ENCODE measurements at regions not wholly inside any gene's neighbourhood (a gene's known extent, or its start where the extent isn't known, plus 50 kb on each side); places are given as distances from the start of the nearest gene placed in this dataset.

- BruUV-seq (replicated peaks): no TSS peak
- intact Hi-C loops (cut with micrococcal nuclease) (no loop called here), dilution Hi-C loops (cut with MboI; ENCODE audit: extremely low pct_ligation_motif_present, low sequenced_read_pairs) (no loop called here)
- no peak overlapping the region for H3K4me2 ChIP-seq (ENCODE audit: insufficient read depth, low read length)
- no peaks in the 10 kb centered on the region for H3K4me1 ChIP-seq (ENCODE audit: control insufficient read depth, extremely low read depth, insufficient read depth, low read length)
- no peak overlapping the region for H2AFZ ChIP-seq (ENCODE audit: low read depth, low read length)
- H4K20me1 ChIP-seq (replicated peaks; ENCODE audit: control insufficient read depth, extremely low read depth, insufficient read depth, low read length): no peaks in the 10 kb centered on the region
- no peak for DNase-seq (ENCODE audit: low read depth, low spot score)
- no peaks in the 10 kb centered on the region for H3K36me3 ChIP-seq (ENCODE audit: control insufficient read depth in 2 of 2, extremely low read depth in 1 of 2, insufficient read depth in 2 of 2, low read length in 2 of 2)
- H3K9me1 ChIP-seq (replicated peaks; ENCODE audit: control insufficient read depth, extremely low read depth, insufficient read depth, low read length): no peaks in the 10 kb centered on the region
- FAIRE-seq: no peak
- no peak overlapping the region for H3K9ac ChIP-seq (replicated peaks; ENCODE audit: extremely low read depth, insufficient read depth, low read length)
- H3K79me2 ChIP-seq (ENCODE audit: control insufficient read depth, insufficient read depth, low read length): no peaks in the 10 kb centered on the region
- H3K9me3 ChIP-seq (replicated peaks; ENCODE audit: control insufficient read depth, insufficient read depth, low read length): peaks cover 4% of the 10 kb centered on the region
- ChIA-PET POLR2A (no interaction called here), CTCF (no interaction called here)
- no peak overlapping the region for H3K27ac ChIP-seq (ENCODE audit: insufficient read depth, low read depth, low read length)
- no peaks in the 10 kb centered on the region for H3K27me3 ChIP-seq (ENCODE audit: control insufficient read depth in 2 of 2, insufficient read depth in 2 of 2, low read length in 2 of 2)
- no peak overlapping the region for H3K4me3 ChIP-seq (replicated peaks in 1 of 3; ENCODE audit: insufficient read depth in 1 of 3, low read depth in 1 of 3, low read length in 3 of 3)
- no peak for TF ChIP-seq GATA2 (IDR thresholded peaks at IDR 0.05; ENCODE audit: insufficient read depth, insufficient read length, low read depth, low read length)
- no peak for TF ChIP-seq CTCF (IDR thresholded peaks at IDR 0.05; ENCODE audit: extremely low read depth in 1 of 2, insufficient read depth in 1 of 2, low read depth in 1 of 2, low read length in 2 of 2)
- no peak for TF ChIP-seq POLR2A (IDR thresholded peaks at IDR 0.05; ENCODE audit: low read depth, low read length)
- TF ChIP-seq JUN (IDR thresholded peaks at IDR 0.05; ENCODE audit: borderline replicate concordance, insufficient read depth, insufficient read length, low read depth): no peak
- no peak for TF ChIP-seq MAX (IDR thresholded peaks at IDR 0.05; ENCODE audit: insufficient read depth, insufficient read length)
- TF ChIP-seq POLR2AphosphoS5 (IDR thresholded peaks at IDR 0.05; ENCODE audit: insufficient read depth, low read depth, low read length): no peak
- no peak for TF ChIP-seq EZH2 (IDR thresholded peaks at IDR 0.05; ENCODE audit: borderline replicate concordance, low read depth, low read length, severe bottlenecking)
- no peak for TF ChIP-seq MYC (IDR thresholded peaks at IDR 0.05; ENCODE audit: low read depth, low read length)
- no peak for TF ChIP-seq FOS (IDR thresholded peaks at IDR 0.05; ENCODE audit: borderline replicate concordance, insufficient read depth, low read length)
Measured at GRCh38 chr16:6407596-6407995, 925.0 kb upstream of the RBFOX1 start.
